GM19452 (cell line): ENCODE measurements at regions not wholly inside any gene's neighbourhood (a gene's known extent, or its start where the extent isn't known, plus 50 kb on each side); places are given as distances from the start of the nearest gene placed in this dataset.

Experiments
- ATAC-seq: cut with Tn5 transposase; IDR thresholded peaks from one replicate; pipeline ENCODE4 v1.9.1; 2021; ENCODE audit not compliant: unreplicated experiment

DNA sequence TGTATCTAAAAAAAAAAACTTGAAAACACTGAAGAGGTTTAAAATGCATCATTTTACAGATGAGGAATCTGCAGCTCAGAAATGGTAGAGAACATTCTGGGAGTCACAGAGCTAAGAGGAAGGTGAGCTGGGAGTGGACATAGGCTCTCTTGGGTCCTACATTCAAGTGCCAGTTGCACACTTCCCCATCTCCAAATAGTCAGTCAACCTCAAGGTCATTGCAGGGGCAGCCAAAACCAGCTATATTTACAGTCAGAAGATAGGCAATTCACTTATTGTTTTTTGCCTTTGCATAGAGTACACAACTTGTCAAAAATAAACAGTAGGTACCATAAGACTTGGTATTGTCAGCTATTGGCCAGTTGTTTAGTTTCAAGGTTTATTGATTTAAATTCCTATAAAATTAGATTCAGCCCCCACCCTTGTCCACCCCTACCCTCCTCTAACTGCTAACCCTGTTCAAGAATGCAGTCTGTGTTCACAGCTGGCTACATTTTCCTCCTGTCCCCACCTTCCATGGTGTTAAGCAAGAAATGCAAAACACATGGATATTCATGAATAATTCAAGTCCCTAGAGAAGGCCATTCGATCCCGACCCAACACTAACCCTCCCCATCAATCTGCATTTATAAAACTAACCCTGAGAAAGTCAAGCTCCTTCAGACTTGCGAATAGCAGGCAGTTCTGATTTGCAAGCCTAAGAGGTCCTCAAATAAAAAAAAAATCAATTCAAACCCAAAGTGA, 567.0 kb upstream of the MCTP2 start:
- no peak for ATAC-seq

GRCh38 chr15:93662162-93662885, 569.0 kb upstream of the MCTP2 start:
- no peak for ATAC-seq

- no peak for ATAC-seq
Observed at GRCh38 chr15:93658026-93658816, 569.2 kb upstream of the RGMA start.

DNA sequence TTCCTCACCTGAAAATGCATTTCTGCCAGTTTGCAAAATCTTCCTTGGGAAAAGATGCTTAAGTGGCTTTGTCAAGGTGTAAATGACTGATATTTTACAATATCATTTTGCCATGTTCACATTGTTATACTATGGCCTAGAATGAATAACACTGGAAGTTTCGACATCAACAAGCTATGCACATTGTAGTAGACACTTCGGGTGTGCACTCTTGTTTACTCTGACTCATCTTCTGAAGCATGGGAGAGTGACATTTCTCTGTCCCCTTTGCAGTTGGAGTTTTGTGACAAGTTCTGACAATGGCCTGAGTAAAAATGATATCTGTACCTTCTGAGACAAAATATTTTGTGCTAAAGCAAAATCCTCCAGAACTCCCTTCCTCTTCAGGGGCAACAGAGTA, 567.0 kb upstream of the RGMA start:
- no peak for ATAC-seq

GRCh38 chr15:93649691-93650235, 560.8 kb upstream of the RGMA start:
- ATAC-seq: no peak

DNA sequence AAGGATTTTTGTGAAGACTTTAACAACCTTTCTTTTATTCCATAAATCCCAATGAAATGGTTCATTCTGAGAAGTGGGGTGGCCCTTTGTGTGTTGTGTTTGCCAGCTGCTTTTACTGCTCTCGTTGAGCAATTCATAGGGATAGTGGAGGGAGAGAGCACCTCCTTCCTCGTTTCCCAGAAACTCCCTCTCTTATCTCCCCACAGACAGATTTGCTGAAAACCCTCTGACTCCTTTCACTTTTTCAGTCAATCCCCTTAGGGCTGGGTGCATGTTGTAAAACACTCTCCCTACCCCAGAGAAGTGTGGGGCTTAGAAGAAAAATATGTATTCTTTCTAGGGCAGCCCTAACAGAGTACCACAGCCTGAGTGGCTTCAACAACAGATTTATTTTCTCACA, 557.2 kb upstream of the RGMA start:
- ATAC-seq: no peak

DNA sequence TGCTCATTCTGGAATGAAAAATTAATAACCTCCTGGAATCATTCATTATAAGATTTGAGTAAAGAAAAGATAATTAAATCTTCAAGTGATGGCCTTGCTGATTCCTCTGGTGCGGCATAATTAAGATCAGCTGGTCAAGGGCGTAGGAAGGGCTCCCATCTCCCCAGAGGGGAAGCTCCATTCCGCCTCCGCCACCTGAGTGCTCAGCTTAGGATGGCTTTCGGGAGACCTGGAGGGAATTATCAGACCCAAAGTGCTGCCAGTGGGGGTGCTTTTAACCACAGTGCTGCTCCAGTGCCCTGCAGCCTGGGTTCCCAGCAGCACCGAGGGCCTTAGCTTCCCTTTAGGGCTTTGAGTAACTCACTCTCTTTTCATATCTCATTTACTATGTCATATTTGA, 556.6 kb upstream of the RGMA start:
- no peak for ATAC-seq

DNA sequence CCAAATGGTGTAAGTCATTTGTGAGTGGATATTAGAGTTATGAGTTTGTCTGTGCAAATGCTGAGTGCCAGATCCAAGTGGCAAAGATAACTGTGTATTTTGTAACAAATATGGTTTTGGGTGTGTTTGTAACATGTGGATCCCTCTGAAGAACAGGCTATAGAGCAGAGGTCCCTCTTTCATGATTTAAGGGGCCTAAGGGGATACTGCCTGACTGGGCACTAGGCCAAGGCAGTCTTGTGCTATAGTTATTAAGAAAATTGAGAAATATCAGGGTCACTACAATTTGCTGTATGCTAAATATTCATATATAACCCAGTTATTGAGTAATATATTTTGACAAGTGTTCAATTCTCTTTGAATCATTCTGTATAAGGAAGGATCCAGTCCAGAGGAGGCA, 555.6 kb upstream of the RGMA start:
- no peak for ATAC-seq

GRCh38 chr15:93640411-93640962, 551.5 kb upstream of the RGMA start:
- ATAC-seq: no peak

- ATAC-seq: no peak
Observed at GRCh38 chr15:93631958-93632618, 543.1 kb upstream of the RGMA start.

DNA sequence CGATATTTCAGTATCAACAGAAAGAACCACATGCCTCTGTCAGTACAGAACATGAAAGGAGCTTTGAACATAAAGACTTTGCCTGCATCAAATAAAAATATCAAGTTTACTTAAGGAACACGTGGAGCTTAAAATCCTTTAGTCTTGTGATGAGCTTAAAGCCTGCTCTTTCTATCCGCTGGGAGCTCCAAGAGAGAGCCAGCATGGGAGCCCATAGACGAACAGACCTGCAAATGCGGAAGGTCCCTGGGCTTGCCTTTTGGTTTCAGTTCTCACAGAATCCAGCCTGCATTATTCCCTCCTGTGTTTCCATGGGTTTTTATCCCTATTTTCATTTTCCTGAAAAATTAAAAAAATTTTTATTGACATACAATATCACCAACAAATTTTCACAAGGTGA, 530.6 kb upstream of the RGMA start:
- no peak for ATAC-seq

- no peak for ATAC-seq
Observed at GRCh38 chr15:93617443-93617842, 528.4 kb upstream of the RGMA start.

- no peak for ATAC-seq
Observed at GRCh38 chr15:93614386-93615104, 525.5 kb upstream of the RGMA start.

DNA sequence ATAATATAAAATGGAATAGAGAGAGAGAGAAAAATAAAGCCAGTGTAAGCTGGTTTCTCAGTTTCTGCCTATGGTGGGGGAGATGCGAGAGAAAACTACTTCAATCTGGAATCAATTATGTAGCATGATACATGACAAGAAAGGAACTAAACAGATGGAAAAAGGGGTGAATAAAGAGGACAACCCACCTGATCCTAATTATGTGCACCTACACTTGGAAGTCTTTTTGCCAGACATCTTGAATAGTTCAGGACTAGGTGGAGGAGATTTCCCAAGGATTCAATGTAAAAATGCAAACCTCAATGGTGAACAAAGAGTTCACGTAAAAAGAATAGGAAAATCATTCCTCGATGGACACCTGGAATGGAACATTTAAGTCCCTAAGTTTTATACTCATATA, 524.4 kb upstream of the RGMA start:
- no peak for ATAC-seq

GRCh38 chr15:93612953-93613352, 523.9 kb upstream of the RGMA start:
- no peak for ATAC-seq

DNA sequence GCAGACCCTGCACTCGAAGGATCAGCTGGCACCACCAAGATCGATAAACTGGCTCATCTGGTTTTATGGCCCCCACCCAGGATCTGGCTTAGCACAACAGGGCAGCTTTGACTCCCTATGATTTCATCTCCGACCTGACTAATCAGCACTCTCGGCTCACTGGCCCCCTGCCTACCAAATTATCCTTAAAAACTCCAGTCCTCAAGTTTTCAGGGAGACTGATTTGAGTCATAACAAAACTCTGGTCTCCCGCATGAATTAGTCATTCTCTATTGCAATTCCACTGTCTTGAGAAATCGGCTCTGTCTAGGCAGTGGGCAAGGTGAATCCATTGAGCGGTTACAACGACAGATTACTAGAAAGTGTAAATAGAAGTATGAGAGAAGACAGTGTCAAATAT, 521.9 kb upstream of the RGMA start:
- ATAC-seq: no peak

GRCh38 chr15:93608643-93609148, 519.7 kb upstream of the RGMA start:
- no peak for ATAC-seq

GRCh38 chr15:93603550-93603949, 514.5 kb upstream of the RGMA start:
- no peak for ATAC-seq

GRCh38 chr15:93587059-93587521, 498.1 kb upstream of the RGMA start:
- ATAC-seq: no peak

DNA sequence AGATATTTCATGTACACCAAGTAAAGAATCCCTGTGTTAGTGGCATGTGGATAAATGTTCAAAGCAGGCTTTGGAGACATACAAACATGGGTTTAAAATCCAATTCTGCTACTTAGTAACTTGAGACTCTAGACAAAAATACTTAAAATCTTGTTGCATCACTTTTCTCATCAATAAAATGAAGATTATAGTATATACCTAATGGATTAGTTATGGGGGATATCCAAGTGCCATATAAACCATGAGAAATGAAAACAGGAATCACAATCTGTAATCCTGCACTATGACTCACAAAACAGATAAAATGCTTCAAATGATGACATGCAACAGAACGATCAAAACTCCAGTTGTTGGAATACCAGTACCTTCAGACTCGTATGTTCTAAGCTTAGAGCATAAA, 496.0 kb upstream of the RGMA start:
- ATAC-seq: no peak
